ENCODE measurements at regions not wholly inside any gene's neighbourhood (a gene's known extent, or its start where the extent isn't known, plus 50 kb on each side); places are given as distances from the start of the nearest gene placed in this dataset.
"Not testable (repeated sequence)": the region's sequence is repeated elsewhere in the genome, so short reads cannot be mapped to it uniquely, and the experiment has no call there.

- no peak for DNase-seq
These were observed 482.5 kb upstream of the UBE2E2 start for GRCh38 chr3:22720596-22720995.

GRCh38 chr3:22724420-22724819, 478.7 kb upstream of the UBE2E2 start:
- no peak for DNase-seq

- no peak for DNase-seq
These were observed 474.7 kb upstream of the UBE2E2 start for GRCh38 chr3:22728406-22728805.

GRCh38 chr3:22729212-22729611, 473.9 kb upstream of the UBE2E2 start:
- no peak for DNase-seq

DNA sequence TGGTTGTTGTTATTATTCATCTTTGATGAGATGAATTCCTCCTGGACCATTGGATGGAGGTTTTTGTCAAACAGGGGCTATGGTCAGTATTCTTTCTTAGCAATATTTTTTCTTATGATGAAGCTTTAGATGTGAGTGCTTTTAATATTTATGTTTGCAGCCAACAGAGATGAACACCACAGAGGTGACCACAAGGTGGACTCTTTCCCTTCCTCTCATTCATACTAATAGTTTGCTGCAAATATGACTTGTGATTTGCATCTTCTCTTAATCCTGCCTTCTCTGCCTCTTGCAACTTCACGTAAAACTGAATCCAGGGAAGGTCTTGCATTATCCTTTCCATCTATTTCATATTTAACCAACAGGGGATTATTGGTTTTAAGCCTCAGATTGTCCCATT, 473.1 kb upstream of the UBE2E2 start:
- no peak for DNase-seq

- DNase-seq = no peak
These were observed 472.4 kb upstream of the UBE2E2 start for GRCh38 chr3:22730701-22731100.

- no peak for DNase-seq
These were observed 471.2 kb upstream of the UBE2E2 start for GRCh38 chr3:22731901-22732300.

DNA sequence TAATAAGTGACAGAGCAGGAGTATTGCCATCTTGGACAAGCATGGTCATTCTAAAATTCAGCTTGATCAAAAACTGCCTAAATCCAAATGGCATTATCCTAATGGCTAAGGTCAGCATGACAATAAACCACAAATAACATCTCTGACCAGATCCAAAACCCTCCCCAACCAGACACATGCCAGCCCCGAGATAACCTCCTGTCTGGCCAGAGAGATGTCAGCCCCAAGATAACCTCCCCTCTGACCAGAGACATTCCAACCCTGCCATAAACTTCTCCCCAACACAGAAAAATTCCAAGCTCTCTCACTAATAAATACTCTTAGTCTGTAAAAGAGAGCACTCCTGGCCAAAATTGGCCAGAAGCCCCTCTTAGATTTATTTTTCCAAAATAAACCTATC, 470.5 kb upstream of the UBE2E2 start:
- DNase-seq = no peak

DNA sequence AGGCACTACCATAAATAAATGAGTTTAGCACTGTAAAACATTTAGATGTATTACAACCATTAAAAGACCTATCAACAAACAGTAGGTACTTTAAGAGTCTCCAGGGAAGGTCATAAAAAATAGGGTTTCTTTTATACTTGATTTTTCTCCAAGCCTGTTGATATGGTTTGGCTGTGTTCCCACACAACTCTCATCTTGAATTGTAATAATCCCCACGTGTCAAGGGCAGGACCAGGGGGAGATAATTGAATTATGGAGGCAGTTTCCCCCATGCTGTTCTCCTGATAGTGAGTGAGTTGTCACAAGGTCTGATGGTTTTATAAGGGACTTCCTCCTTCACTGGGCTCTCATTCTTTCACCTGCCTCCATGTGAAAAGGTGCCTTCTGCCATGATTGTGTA, 468.9 kb upstream of the UBE2E2 start:
- DNase-seq = no peak

DNA sequence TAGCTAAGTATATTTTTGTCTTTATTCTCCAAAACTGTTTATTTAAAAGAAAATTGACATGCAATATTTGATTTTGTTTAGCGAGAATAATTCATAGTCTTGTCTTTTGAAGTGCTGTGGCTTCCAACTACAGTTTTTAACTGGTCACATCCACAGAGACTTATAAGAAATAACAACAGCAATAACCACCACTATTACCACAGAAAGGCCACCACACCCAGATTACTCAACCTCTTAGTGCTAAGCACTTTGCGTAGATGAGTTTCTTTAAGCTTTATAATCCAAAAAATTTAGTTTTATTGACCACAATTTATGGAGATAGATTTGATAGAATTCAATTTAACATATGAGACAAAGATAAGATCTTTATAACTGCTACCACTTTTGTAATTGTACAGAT, 468.4 kb upstream of the UBE2E2 start:
- no peak for DNase-seq

GRCh38 chr3:22735373-22735772, 467.8 kb upstream of the UBE2E2 start:
- no peak for DNase-seq

DNA sequence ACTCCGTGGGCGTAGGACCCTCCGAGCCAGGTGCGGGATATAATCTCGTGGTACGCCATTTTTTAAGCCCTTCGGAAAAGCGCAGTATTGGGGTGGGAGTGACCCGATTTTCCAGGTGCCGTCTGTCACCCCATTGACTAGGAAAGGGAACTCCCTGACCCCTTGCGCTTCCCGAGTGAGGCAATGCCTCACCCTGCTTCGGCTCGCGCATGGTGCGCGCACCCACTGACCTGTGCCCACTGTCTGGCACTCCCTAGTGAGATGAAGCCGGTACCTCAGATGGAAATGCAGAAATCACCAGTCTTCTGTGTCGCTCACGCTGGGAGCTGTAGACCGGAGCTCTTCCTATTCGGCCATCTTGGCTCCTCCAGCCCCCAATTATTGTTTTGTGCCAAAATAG, 459.7 kb upstream of the UBE2E2 start:
- DNase-seq = not testable (repeated sequence)

DNA sequence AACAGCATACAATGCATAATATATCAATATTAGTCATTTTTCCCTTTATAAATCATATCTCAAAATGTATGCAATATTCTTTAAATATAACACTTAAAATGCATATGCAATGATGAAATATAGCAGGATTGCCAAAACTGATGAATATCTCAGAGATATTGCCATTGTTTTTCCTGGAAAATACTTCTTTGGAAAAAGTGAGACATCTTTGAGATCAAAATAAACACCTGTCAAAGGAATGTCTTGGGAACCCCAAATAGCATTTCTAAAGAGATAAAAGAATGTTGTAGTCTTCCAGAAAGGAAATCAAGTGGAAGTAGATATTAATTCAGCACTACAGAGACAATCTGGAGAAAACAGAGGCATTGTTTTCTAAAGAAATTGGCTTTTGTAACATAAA, 457.8 kb upstream of the UBE2E2 start:
- no peak for DNase-seq

DNA sequence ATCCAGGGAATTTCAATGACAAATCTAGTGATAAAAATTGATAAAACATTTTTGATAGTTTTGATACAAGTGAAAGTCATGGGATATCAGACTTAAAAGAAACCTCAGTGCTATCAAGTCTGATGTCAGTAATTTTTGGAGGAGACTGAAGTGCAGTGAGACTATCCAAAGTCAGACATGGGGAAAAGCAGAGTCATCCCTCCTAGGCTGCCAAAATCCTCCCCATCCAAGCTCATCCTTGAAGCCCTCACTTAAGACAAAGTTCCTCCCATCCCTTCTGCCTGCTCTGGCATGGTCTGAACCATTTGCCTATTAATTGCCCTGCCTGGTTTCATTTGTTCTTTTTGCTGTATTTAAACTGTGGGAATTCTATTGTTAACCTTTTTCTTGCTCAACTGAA, 456.9 kb upstream of the UBE2E2 start:
- DNase-seq = no peak

- no peak for DNase-seq
These were observed 454.6 kb upstream of the UBE2E2 start for GRCh38 chr3:22748453-22749045.

DNA sequence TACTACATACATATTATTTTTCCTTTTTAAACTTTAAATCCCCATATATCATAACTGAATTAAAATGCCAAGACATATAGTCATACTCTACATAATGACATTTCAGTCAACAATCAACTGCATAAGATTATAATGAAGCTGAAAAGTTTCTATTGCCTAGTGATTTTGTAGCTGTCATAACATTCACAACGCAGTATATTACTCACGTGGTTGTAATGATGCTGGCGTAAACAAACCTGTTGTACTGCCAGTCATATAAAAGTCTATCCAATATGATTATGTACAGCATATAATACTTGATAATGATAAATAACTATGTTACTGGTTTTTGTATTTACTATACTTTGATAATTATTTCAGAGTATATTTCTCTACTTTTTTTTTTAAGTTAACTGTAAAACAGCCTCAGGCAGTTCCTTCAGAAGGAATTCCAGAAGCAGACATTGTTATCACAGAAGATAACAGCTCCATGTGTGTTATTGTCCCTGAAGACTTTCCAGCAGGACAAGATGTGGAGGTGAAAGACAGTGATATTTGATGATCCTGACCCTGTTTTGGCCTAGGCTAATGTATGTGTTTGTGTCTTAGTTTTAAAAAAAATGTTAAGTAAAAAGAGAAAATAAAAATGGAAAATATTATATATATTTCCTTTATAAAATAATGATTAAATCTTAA, 443.4 kb upstream of the UBE2E2 start:
- DNase-seq = no peak

GRCh38 chr3:22765679-22766078, 437.4 kb upstream of the UBE2E2 start:
- DNase-seq = no peak

DNA sequence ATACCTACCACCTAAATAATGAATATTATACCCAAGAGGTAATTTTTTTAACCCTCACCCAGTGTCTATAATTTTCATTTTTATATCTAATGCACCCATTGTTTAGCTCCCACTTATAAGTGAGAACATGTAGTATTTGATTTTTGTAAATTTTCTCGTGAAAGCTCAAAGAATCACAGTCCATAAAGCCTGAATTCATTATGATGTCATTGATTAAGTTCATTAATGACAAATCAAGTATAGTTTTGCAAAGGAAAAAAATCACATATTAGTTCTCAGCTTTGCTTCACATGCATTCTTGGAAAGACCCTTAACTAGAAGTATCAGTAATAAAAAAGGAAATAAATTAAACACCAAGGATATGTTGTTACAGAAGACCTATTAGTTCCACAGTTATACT, 425.3 kb upstream of the UBE2E2 start:
- DNase-seq = no peak

DNA sequence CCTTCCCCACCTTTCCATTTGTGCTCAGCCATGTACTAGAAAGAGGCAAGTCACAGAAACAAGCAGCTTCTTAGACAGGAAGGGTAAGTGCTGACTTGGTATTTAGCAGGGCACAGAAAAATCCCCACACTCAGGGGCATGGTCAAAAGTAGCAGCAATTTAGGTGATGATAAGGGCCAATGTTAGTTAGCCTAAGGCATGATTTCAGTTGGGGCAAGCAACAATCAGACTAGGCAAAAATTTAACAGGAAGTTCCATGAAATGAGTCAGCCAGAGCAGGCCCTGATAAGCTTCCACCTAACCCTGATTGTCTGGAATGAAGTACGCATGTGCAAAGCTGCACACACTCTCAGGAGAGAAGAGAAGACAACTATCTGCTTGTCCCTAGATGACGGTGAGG, 423.4 kb upstream of the UBE2E2 start:
- DNase-seq = no peak

- DNase-seq = no peak
These were observed 410.6 kb upstream of the UBE2E2 start for GRCh38 chr3:22792533-22792932.

- no peak for DNase-seq
These were observed 407.2 kb upstream of the UBE2E2 start for GRCh38 chr3:22795917-22796316.

- DNase-seq = no peak
These were observed 404.7 kb upstream of the UBE2E2 start for GRCh38 chr3:22798461-22798860.

DNA sequence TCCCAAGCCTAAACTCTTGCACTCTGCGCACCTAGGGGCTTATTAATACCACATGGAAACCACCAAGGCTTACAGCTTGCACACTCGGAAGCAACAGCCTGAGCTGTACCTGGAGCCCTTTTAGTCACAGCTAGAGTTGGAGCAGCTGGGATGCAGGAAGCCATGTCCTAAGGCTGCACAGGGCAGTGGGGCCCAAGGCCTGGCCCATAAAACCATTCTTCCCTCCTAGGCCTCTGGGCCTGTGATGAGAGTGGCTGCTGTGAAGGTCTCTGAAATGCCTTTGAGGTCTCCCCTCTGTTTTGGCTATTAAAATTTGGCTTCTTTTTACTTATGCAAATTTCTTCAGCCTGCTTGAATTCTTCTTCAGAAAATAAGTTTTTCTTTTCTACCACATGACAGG, 383.9 kb upstream of the UBE2E2 start:
- no peak for DNase-seq

- DNase-seq = no peak
These were observed 368.1 kb upstream of the UBE2E2 start for GRCh38 chr3:22835041-22835440.

GRCh38 chr3:22836131-22836530, 367.0 kb upstream of the UBE2E2 start:
- DNase-seq = no peak
